ENCODE measurements at regions not wholly inside any gene's neighbourhood (a gene's known extent, or its start where the extent isn't known, plus 50 kb on each side); places are given as distances from the start of the nearest gene placed in this dataset.
"Not testable (repeated sequence)": the region's sequence is repeated elsewhere in the genome, so short reads cannot be mapped to it uniquely, and the experiment has no call there.

DNA sequence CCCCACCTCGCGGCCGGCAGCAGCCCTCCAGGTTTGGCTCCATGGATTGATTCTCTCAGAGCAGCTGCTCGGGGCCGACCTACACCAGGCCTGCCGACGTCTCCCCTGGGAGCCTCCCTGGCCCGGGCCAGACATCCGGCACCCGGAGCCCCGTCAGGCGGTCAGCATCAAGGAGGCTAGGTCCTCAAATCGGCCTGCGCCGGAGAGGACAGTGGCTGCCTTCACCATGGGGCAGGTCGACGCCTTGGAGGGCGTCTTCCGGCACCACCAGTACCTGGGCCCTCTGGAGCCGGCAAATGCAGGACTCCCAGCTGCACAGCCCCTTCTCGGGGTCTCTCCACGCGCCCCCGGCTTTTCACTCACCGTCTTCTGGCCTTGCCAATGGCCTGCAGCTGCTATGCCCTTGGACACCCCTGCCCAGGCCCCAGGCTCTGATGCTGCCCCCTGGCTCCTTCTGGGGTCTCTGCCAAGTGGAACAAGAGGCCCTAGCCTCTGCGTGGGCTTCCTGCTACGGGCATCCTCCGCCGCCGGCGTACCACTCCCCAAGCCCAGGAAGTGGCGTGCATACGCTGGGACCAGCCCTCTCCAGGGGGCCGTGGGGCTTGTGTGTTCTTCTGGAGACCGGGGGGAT lies 341.8 kb downstream of the MAGEB5 start:
- in situ Hi-C loops (cut with HindIII; ENCODE audit: low sequenced_read_pairs) = no loop called here
- no peak for DNase-seq (ENCODE audit: low read depth, low spot score)
- no peak overlapping the region for H3K4me3 ChIP-seq (ENCODE audit: low read depth, low read length)
- TF ChIP-seq, protein P1, sequence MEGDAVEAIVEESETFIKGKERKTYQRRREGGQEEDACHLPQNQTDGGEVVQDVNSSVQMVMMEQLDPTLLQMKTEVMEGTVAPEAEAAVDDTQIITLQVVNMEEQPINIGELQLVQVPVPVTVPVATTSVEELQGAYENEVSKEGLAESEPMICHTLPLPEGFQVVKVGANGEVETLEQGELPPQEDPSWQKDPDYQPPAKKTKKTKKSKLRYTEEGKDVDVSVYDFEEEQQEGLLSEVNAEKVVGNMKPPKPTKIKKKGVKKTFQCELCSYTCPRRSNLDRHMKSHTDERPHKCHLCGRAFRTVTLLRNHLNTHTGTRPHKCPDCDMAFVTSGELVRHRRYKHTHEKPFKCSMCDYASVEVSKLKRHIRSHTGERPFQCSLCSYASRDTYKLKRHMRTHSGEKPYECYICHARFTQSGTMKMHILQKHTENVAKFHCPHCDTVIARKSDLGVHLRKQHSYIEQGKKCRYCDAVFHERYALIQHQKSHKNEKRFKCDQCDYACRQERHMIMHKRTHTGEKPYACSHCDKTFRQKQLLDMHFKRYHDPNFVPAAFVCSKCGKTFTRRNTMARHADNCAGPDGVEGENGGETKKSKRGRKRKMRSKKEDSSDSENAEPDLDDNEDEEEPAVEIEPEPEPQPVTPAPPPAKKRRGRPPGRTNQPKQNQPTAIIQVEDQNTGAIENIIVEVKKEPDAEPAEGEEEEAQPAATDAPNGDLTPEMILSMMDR (IDR thresholded peaks at IDR 0.05; ENCODE audit: low read depth, low read length) = no peak

DNA sequence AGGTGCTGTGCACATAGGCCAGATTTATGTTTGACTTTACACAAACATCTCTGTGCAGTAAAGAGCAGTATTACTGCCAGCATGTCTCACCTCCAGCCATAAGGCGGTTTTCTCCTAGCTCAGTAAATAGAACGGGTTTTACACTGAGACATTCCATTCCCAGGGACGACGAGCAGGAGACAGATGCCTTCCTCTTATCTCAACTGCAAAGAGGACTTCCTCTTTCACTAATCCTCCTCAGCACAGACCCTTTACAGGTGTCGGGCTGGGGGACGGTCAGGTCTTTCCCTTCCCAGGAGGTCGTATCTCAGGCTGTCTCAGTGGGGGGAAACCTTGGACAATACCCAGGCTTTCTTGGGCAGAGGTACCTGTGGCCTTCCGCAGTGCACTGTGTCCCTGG lies 309.8 kb downstream of the MAGEB5 start:
- DNase-seq (ENCODE audit: low read depth, low spot score); in situ Hi-C loops (cut with HindIII; ENCODE audit: low sequenced_read_pairs); H3K4me3 ChIP-seq (ENCODE audit: low read depth, low read length): not testable (repeated sequence)

DNA sequence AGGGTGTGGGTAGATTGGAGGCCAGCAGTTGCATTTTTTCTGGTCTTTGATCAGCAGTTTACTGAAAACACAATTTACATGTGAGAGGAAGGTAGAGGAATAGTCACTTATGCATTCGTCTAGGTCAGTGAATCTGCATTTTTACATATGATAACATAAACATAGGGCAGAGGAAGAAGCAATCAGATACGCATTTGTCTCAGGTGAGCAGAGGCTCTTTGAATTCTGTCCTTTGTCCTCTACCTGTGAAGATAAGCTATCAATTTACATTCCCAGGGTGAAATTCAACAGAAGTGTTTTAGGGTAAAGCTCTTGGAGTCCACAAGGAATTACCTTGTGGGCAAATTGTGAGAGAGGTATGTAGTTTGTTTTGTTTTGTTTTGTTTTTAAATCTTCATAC lies 306.5 kb downstream of the MAGEB5 start:
- no peak overlapping the region for H3K4me3 ChIP-seq (ENCODE audit: low read depth, low read length)
- in situ Hi-C loops (cut with HindIII; ENCODE audit: low sequenced_read_pairs) = no loop called here
- TF ChIP-seq, protein P1 (IDR thresholded peaks at IDR 0.05; ENCODE audit: low read depth, low read length) = no peak
- no peak for DNase-seq (ENCODE audit: low read depth, low spot score)

DNA sequence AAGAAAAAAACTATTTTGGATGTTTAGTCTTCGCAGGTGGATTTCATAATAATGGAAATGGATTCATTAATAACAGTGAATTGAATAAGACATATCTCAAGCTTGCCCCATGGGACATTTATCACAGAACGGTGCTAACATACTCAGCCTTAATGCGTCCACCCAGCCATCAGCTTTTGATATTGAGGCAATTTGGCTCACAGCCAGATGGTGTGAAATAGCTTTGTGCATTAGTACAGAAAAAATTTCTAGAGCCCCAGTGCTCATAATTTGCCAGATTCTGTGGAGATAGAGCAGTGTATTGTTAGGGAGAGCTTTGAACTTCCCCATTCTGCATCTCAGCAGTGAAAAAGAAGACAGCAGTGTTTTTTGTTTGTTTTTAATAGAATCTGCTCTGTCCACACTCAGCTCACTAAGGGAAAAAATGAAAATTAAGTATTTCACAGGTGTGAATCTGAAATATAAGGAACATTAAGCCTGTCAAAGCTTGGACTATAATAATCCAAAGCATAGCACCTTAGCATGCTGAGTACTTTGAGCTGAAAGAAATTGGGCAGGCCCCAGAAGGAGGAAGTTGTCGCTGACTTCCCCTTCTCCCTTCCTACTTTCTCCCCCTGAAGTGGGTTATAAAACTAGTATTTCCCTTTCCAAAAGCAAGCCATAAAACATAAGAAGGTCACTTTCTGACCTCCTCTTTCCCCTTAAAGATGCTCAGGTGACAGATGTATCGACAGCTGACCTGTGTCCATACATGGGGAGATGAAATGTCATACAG lies 295.8 kb downstream of the MAGEB5 start:
- DNase-seq (ENCODE audit: low read depth, low spot score) = no peak
- H3K4me3 ChIP-seq (ENCODE audit: low read depth, low read length) = no peak overlapping the region
- TF ChIP-seq, protein P1 (IDR thresholded peaks at IDR 0.05; ENCODE audit: low read depth, low read length) = no peak
- in situ Hi-C loops (cut with HindIII; ENCODE audit: low sequenced_read_pairs) = no loop called here

DNA sequence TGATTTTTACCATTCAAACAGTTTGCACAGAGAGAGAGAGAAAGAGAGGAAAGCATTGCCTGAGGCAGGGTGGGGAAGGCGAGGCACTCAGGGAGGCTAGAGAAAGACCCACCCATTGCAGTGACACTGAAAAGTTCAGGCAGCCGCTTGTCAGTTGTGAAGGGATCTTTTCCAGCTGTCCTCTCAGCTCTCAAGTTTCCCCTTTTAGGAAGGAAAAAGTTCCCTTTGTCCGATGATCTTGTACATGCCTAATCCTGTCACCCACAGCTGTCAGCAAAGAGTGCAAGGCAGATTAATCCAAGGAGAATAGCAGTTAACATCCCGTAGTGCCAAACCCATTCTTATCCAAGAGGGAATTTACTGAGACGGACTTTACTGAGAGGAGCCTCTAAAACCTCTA lies 255.0 kb downstream of the MAGEB5 start:
- in situ Hi-C loops (cut with HindIII; ENCODE audit: low sequenced_read_pairs) = no loop called here
- no peak overlapping the region for H3K4me3 ChIP-seq (ENCODE audit: low read depth, low read length)
- no peak for DNase-seq (ENCODE audit: low read depth, low spot score)
- TF ChIP-seq, protein P1 (IDR thresholded peaks at IDR 0.05; ENCODE audit: low read depth, low read length) = no peak

DNA sequence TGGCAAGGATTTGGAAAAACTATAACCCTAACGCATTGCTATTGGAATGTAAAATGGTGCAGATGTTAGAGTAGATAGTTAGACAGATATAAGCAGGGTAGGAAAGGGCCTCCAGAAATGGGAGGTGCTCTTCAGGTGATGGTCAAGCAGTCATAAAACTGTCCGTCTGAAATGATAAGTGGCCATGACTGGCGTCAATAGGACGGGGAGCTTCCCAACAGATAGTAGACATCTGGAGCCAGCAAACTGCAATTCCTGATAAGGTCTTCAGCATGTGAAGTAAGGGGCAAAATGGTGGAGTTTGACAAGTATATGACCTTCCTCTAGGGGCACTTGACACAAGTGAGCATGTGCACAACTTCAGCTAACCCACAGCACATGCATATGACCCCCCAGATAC lies 250.4 kb downstream of the MAGEB5 start:
- DNase-seq (ENCODE audit: low read depth, low spot score) = no peak
- in situ Hi-C loops (cut with HindIII; ENCODE audit: low sequenced_read_pairs) = no loop called here
- no peak overlapping the region for H3K4me3 ChIP-seq (ENCODE audit: low read depth, low read length)
- TF ChIP-seq, protein P1 (IDR thresholded peaks at IDR 0.05; ENCODE audit: low read depth, low read length) = no peak

DNA sequence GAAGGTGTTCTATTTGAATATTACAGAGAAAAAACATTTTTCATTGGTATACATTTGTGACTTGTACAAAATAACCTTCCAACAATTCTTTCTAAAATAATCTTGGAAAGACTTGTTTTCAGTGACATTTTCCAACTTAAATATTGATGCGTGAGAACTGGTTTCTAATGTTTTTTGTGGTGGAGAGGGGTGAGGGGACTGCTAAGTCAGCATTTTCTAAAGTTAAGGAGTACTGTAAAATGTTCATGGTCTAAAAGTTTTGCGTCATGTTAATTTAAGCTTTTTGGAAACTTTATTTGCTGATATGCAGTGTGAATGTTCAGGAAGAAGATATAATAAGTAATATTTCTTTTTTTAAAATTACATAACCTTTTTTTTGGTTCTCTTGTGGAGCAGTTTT lies 229.3 kb downstream of the MAGEB5 start:
- in situ Hi-C loops (cut with HindIII; ENCODE audit: low sequenced_read_pairs) = no loop called here
- TF ChIP-seq, protein P1 (IDR thresholded peaks at IDR 0.05; ENCODE audit: low read depth, low read length) = no peak
- DNase-seq (ENCODE audit: low read depth, low spot score) = no peak

DNA sequence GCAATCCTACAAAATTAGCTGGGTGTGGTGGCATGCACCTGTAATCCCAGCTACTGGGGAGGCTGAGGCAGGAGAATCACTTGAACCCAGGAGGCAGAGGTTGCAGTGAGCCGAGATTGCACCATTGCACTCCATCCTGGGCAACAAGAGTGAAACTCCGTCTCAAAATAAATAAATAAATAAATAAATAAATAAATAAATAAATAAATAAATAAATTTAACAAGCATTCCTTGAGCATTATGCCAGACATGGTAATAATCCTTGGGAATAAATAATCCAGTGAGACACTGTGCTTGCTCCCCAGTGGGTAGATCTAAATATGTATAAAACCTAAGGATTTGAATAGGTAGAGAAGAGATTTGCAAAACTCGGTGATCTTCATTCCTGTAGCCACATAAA lies 228.4 kb downstream of the MAGEB5 start:
- in situ Hi-C loops (cut with HindIII; ENCODE audit: low sequenced_read_pairs); H3K4me3 ChIP-seq (ENCODE audit: low read depth, low read length); DNase-seq (ENCODE audit: low read depth, low spot score): not testable (repeated sequence)

More for the DNA sequence above, 229.3 kb downstream of the MAGEB5 start:
- H3K4me3 ChIP-seq (ENCODE audit: low read depth, low read length) = no peak overlapping the region

Data from astrocyte of the spinal cord (primary cell).